MM.1S (cell line): ENCODE measurements at regions not wholly inside any gene's neighbourhood (a gene's known extent, or its start where the extent isn't known, plus 50 kb on each side); places are given as distances from the start of the nearest gene placed in this dataset.

Experiments
- CTCF ChIP-seq: fragments of 300-600 bp; sonication (generic); IDR thresholded peaks from 2 replicates; pipeline ENCODE4 v1.5.1; 2016; ENCODE audit warnings: antibody characterized with exemption, low read length, mixed read lengths
- EZH2 ChIP-seq: fragments of 300-600 bp; sonication (generic); optimal IDR thresholded peaks from 2 replicates; pipeline ENCODE3; 2017; ENCODE audit warnings: low read depth, mild to moderate bottlenecking, antibody characterized with exemption, low read length, mixed read lengths

DNA sequence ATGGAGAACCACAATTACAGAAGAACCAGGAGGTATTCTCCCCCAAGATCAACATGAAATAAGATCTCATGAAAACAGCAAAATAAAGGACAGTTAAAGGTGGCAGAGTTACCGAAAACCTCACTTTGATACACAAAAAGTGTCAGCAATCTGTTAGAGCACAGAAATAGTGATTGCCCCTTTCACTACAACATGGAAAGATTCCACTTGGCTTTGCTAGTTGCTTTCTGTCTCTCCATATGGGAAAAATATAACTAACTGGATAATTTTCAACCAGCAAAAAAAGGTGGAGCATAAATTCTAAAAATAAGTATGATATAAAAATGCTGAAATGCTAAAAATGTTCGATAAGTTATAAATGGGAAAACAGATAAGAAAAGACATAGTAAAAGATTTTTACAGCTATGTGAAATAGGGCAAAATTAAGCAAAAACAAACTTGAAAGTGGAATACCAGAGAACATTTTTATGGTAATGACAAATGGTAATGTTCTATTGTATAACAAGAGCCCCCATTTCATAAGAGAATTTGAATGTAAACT is 90.2 kb downstream of the GPR85 start:
- TF ChIP-seq CTCF (no peak), EZH2 (no peak)
